Endodermal cell (in vitro differentiated cells): ENCODE measurements at regions not wholly inside any gene's neighbourhood (a gene's known extent, or its start where the extent isn't known, plus 50 kb on each side); places are given as distances from the start of the nearest gene placed in this dataset.

ENCODE experiments used
- DNase-seq: peaks from one replicate; pipeline ENCODE4 v3.0.0-alpha.2; 2017
- H3K27ac ChIP-seq: 2 replicates; pipeline ENCODE4 v1.5.1; 2013; ENCODE audit warnings: mild to moderate bottlenecking, low read depth, low read length, moderate library complexity
- H3K27me3 ChIP-seq: 2 replicates; pipeline ENCODE4 v1.6.1; 2013; ENCODE audit warnings: mild to moderate bottlenecking, low read length, moderate library complexity; ENCODE audit not compliant: insufficient read depth, control insufficient read depth, poor library complexity, severe bottlenecking
- H3K36me3 ChIP-seq: 2 replicates; pipeline ENCODE4 v1.7.0; 2013; ENCODE audit warnings: mild to moderate bottlenecking, low read length, moderate library complexity; ENCODE audit not compliant: control insufficient read depth, insufficient read depth
- H3K4me1 ChIP-seq: one replicate; pipeline ENCODE4 v1.7.0; 2013; ENCODE audit warnings: low read length; ENCODE audit not compliant: control insufficient read depth, insufficient read depth
- H3K4me3 ChIP-seq: 2 replicates; pipeline ENCODE4 v1.5.1; 2013; ENCODE audit warnings: mild to moderate bottlenecking, low read length, moderate library complexity
- H3K9ac ChIP-seq: 2 replicates; pipeline ENCODE4 v1.6.1; 2013; ENCODE audit warnings: mild to moderate bottlenecking, low read length, moderate library complexity; ENCODE audit not compliant: poor library complexity, severe bottlenecking; ENCODE audit errors: extremely low read depth
- H3K9me3 ChIP-seq: 2 replicates; pipeline ENCODE4 v1.6.1; 2013; ENCODE audit warnings: mild to moderate bottlenecking, low read length, moderate library complexity; ENCODE audit not compliant: control insufficient read depth
- H3K27ac Mint-ChIP-seq: 2 replicates; pipeline ENCODE4 v1.8.0; 2020; ENCODE audit warnings: mixed read lengths
- H3K27me3 Mint-ChIP-seq: 2 replicates; pipeline ENCODE4 v1.8.0; 2021; ENCODE audit warnings: mild to moderate bottlenecking, mixed read lengths; ENCODE audit not compliant: insufficient read depth
- H3K36me3 Mint-ChIP-seq: 2 replicates; pipeline ENCODE4 v1.8.0; 2020; ENCODE audit warnings: low read depth, mixed read lengths
- H3K4me1 Mint-ChIP-seq: 2 replicates; pipeline ENCODE4 v1.8.0; 2020; ENCODE audit warnings: mixed read lengths
- H3K4me3 Mint-ChIP-seq: 2 replicates; pipeline ENCODE4 v1.8.0; 2020; ENCODE audit warnings: mild to moderate bottlenecking, moderate library complexity, mixed read lengths
- H3K9me3 Mint-ChIP-seq: 2 replicates; pipeline ENCODE4 v1.8.0; 2020; ENCODE audit warnings: mild to moderate bottlenecking, mixed read lengths
- CTCF ChIP-seq: fragments of 200-600 bp; sonication (generic); conservative IDR thresholded peaks from 2 replicates; pipeline ENCODE4 v1.5.0; 2021; ENCODE audit warnings: antibody characterized with exemption, mild to moderate bottlenecking
- WGBS, 2 experiments: methylation state at CpG; one replicate each; pipeline versions ENCODE4 v1.1.5 to v1.1.7; 2013; ENCODE audit warnings: missing lambda C conversion rate in 2 of 2, mixed read lengths in 1 of 2; ENCODE audit not compliant: insufficient coverage in 1 of 2, insufficient read length in 1 of 2; 5-methylcytosine and 5-hydroxymethylcytosine counted together

GRCh38 chr2:40716879-40717278, 265.0 kb upstream of the SLC8A1 start:
- 91% methylated on average over 2 of the region's 2 CpGs; no CpG with 5 or more reads in 1 of the 2 experiments for WGBS, 2 experiments
- H3K4me1 ChIP-seq, result no peaks in the 10 kb centered on the region
- no peak overlapping the region for H3K4me3 Mint-ChIP-seq
- no peak for DNase-seq
- no peak overlapping the region for H3K27ac Mint-ChIP-seq
- no peaks in the 10 kb centered on the region for H3K36me3 Mint-ChIP-seq
- no peak overlapping the region for H3K27ac ChIP-seq
- H3K4me1 Mint-ChIP-seq, result peaks cover 21% of the 10 kb centered on the region
- no peak overlapping the region for H3K9ac ChIP-seq
- H3K9me3 ChIP-seq, result no peaks in the 10 kb centered on the region
- peaks cover 2% of the 10 kb centered on the region for H3K27me3 Mint-ChIP-seq
- peaks cover 13% of the 10 kb centered on the region for H3K27me3 ChIP-seq
- H3K36me3 ChIP-seq, result no peaks in the 10 kb centered on the region
- no peak for TF ChIP-seq CTCF
- H3K9me3 Mint-ChIP-seq, result no peaks in the 10 kb centered on the region
- H3K4me3 ChIP-seq, result no peak overlapping the region

GRCh38 chr2:40719414-40719813, 267.5 kb upstream of the SLC8A1 start:
- Histone ChIP-seq H3K9ac (no peak overlapping the region), H3K27ac (no peak overlapping the region), H3K27me3 (peaks cover 23% of the 10 kb centered on the region), H3K4me1 (no peaks in the 10 kb centered on the region), H3K9me3 (peaks cover 8% of the 10 kb centered on the region), H3K4me3 (no peak overlapping the region), H3K36me3 (no peaks in the 10 kb centered on the region)
- Mint-ChIP-seq H3K4me3 (no peak overlapping the region), H3K27ac (no peak overlapping the region), H3K36me3 (peaks cover 3% of the 10 kb centered on the region), H3K9me3 (peaks cover 5% of the 10 kb centered on the region), H3K27me3 (peaks cover 2% of the 10 kb centered on the region), H3K4me1 (peaks cover 21% of the 10 kb centered on the region)
- DNase-seq, result no peak
- 72% methylated on average over 2 of the region's 2 CpGs; no CpG with 5 or more reads in 1 of the 2 experiments for WGBS, 2 experiments
- no peak for TF ChIP-seq CTCF

- H3K27me3 ChIP-seq, result peaks cover 23% of the 10 kb centered on the region
- peaks cover 24% of the 10 kb centered on the region for H3K4me1 Mint-ChIP-seq
- peaks cover 3% of the 10 kb centered on the region for H3K36me3 Mint-ChIP-seq
- no peak overlapping the region for H3K4me3 Mint-ChIP-seq
- no peaks in the 10 kb centered on the region for H3K36me3 ChIP-seq
- peaks cover 2% of the 10 kb centered on the region for H3K4me1 ChIP-seq
- peaks cover 8% of the 10 kb centered on the region for H3K9me3 ChIP-seq
- H3K9ac ChIP-seq, result no peak overlapping the region
- no peak for DNase-seq
- no peak overlapping the region for H3K27ac ChIP-seq
- H3K27me3 Mint-ChIP-seq, result peaks cover 2% of the 10 kb centered on the region
- TF ChIP-seq CTCF, result no peak
- H3K9me3 Mint-ChIP-seq, result peaks cover 8% of the 10 kb centered on the region
- WGBS, 2 experiments, result 96 to 100% methylated on average over 1 of the region's 1 CpG
- no peak overlapping the region for H3K4me3 ChIP-seq
- no peak overlapping the region for H3K27ac Mint-ChIP-seq
These were observed 269.7 kb upstream of the SLC8A1 start for GRCh38 chr2:40721595-40721994.
